ENCODE measurements at regions not wholly inside any gene's neighbourhood (a gene's known extent, or its start where the extent isn't known, plus 50 kb on each side); places are given as distances from the start of the nearest gene placed in this dataset.

GRCh38 chr2:240258685-240259084 lies 118.2 kb upstream of the OTOS start:
- H3K36me3 ChIP-seq (ENCODE audit: control insufficient read depth in 4 of 4, insufficient read depth in 4 of 4, low read length in 4 of 4): no peaks in the 10 kb centered on the region
- H3K4me1 ChIP-seq (ENCODE audit: control insufficient read depth in 5 of 5, insufficient read depth in 5 of 5, low read length in 5 of 5): peaks cover 3 to 26% (median 9%) of the 10 kb centered on the region in 5 donors
- H3K27ac ChIP-seq (ENCODE audit: low read depth in 1 of 2, low read length in 1 of 2): peak overlapping the region; percentile 81 to 96
- WGBS, 2 donors: 84 to 92% methylated on average over 10 of the region's 10 CpGs
- TF ChIP-seq CTCF (IDR thresholded peaks at IDR 0.05; ENCODE audit: control extremely low read depth, extremely low read depth): no peak
- DNase-seq (no peak), ATAC-seq (ENCODE audit: insufficient read depth, low FRiP score) (no peak)
- H3K27me3 ChIP-seq (ENCODE audit: control insufficient read depth in 3 of 3, insufficient read depth in 3 of 3, low read length in 2 of 3): no peaks in the 10 kb centered on the region
- peaks cover 0 to 7% (median 2%) of the 10 kb centered on the region in 4 donors for H3K9me3 ChIP-seq (ENCODE audit: control insufficient read depth in 4 of 4, insufficient read depth in 3 of 4, low read length in 3 of 4)
- H3K9ac ChIP-seq (ENCODE audit: insufficient read depth in 1 of 2, low read length in 2 of 2): peak overlapping the region in 1 of 2 donors; percentile 37
- H3K4me3 ChIP-seq: no peak overlapping the region

- WGBS, 2 donors: 56 to 67% methylated on average over 17 of the region's 17 CpGs
- DNase-seq (peak; percentile 77 to 88 (median 81)), ATAC-seq (ENCODE audit: insufficient read depth, low FRiP score) (no peak)
- Histone ChIP-seq H3K9ac (ENCODE audit: insufficient read depth in 1 of 2, low read length in 2 of 2) (peak overlapping the region in 1 of 2 donors; percentile 37), H3K36me3 (ENCODE audit: control insufficient read depth in 4 of 4, insufficient read depth in 4 of 4, low read length in 4 of 4) (no peaks in the 10 kb centered on the region), H3K9me3 (ENCODE audit: control insufficient read depth in 4 of 4, insufficient read depth in 3 of 4, low read length in 3 of 4) (peaks cover 0 to 7% (median 2%) of the 10 kb centered on the region in 4 donors), H3K27me3 (ENCODE audit: control insufficient read depth in 3 of 3, insufficient read depth in 3 of 3, low read length in 2 of 3) (no peaks in the 10 kb centered on the region), H3K27ac (ENCODE audit: low read depth in 1 of 2, low read length in 1 of 2) (peak overlapping the region; percentile 81 to 96), H3K4me3 (no peak overlapping the region), H3K4me1 (ENCODE audit: control insufficient read depth in 5 of 5, insufficient read depth in 5 of 5, low read length in 5 of 5) (peaks cover 3 to 26% (median 9%) of the 10 kb centered on the region in 5 donors)
- no peak for TF ChIP-seq CTCF (IDR thresholded peaks at IDR 0.05; ENCODE audit: control extremely low read depth, extremely low read depth)
Observed at GRCh38 chr2:240259201-240259923, 118.9 kb upstream of the OTOS start.

GRCh38 chr2:240259924-240260529 lies 119.6 kb upstream of the OTOS start:
- Histone ChIP-seq H3K27ac (ENCODE audit: low read depth in 1 of 2, low read length in 1 of 2) (peak overlapping the region; percentile 15 to 91), H3K9ac (ENCODE audit: insufficient read depth in 1 of 2, low read length in 2 of 2) (no peak overlapping the region), H3K9me3 (ENCODE audit: control insufficient read depth in 4 of 4, insufficient read depth in 3 of 4, low read length in 3 of 4) (peaks cover 0 to 7% (median 2%) of the 10 kb centered on the region in 4 donors), H3K4me3 (no peak overlapping the region), H3K4me1 (ENCODE audit: control insufficient read depth in 5 of 5, insufficient read depth in 5 of 5, low read length in 5 of 5) (peaks cover 3 to 26% (median 9%) of the 10 kb centered on the region in 5 donors), H3K36me3 (ENCODE audit: control insufficient read depth in 4 of 4, insufficient read depth in 4 of 4, low read length in 4 of 4) (no peaks in the 10 kb centered on the region), H3K27me3 (ENCODE audit: control insufficient read depth in 3 of 3, insufficient read depth in 3 of 3, low read length in 2 of 3) (no peaks in the 10 kb centered on the region)
- no peak for TF ChIP-seq CTCF (IDR thresholded peaks at IDR 0.05; ENCODE audit: control extremely low read depth, extremely low read depth)
- DNase-seq (no peak), ATAC-seq (ENCODE audit: insufficient read depth, low FRiP score) (no peak)
- 73 to 75% methylated on average over 7 of the region's 7 CpGs for WGBS, 2 donors

Data from lung (tissue), 11 donors.